ENCODE measurements at regions not wholly inside any gene's neighbourhood (a gene's known extent, or its start where the extent isn't known, plus 50 kb on each side); places are given as distances from the start of the nearest gene placed in this dataset.
"Not testable (repeated sequence)": the region's sequence is repeated elsewhere in the genome, so short reads cannot be mapped to it uniquely, and the experiment has no call there.

DNA sequence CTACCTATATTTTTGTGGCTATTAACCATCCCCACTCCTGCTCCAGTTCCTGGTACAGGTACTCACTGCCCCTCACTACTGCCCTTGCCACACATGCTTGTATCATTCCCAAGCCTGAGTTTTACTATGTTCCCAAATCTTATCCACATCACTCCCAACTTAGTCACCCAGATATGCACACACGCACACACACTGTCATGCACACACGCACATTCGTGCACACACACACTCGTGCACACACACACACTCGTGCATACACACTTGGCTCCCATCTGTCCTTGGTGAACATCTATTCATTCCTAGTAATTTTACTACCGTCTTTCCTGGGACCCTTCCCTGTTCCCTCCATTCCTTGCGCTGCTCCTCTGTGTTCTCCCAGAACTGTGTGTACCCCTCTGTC is 287.2 kb upstream of the RNF32 start:
- no peaks in the 10 kb centered on the region for H4K20me1 ChIP-seq (ENCODE audit: insufficient read depth, low read length)
- intact Hi-C loops (cut with micrococcal nuclease; ENCODE audit: unreplicated experiment) (no loop called here), in situ Hi-C loops (cut with HindIII; ENCODE audit: extremely low pct_ligation_motif_present, low pct_unique_long_range_greater_than_20kb) (no loop called here)
- H3K4me3 ChIP-seq (replicated peaks in 1 of 3; ENCODE audit: insufficient read depth in 1 of 3, low read depth in 2 of 3, low read length in 3 of 3): no peak overlapping the region
- BruUV-seq (replicated peaks): no TSS peak
- ChIA-PET POLR2A (no interaction called here), CTCF (ENCODE audit: low intra/inter-chr PET ratio, low total read pairs) (no interaction called here)
- 37% methylated on average over 7 of the region's 7 CpGs for WGBS (ENCODE audit: low lambda C conversion rate)
- H3K4me2 ChIP-seq (ENCODE audit: low read depth, low read length): no peak overlapping the region
- H2AFZ ChIP-seq (ENCODE audit: low read length): no peak overlapping the region
- no peak for FAIRE-seq
- H3K9me3 ChIP-seq (ENCODE audit: low read length): no peaks in the 10 kb centered on the region
- H3K9ac ChIP-seq (ENCODE audit: insufficient read depth, low read depth, low read length): no peak overlapping the region
- TF ChIP-seq ZNF878 (CRISPR knock-in tag; IDR thresholded peaks at IDR 0.05): no peak
- no peaks in the 10 kb centered on the region for H3K4me1 ChIP-seq (ENCODE audit: insufficient read depth, low read length)
- no peaks in the 10 kb centered on the region for H3K36me3 ChIP-seq (replicated peaks in 1 of 2; ENCODE audit: control insufficient read depth in 1 of 2, insufficient read depth in 2 of 2, low read length in 2 of 2)
- no peak overlapping the region for H3K27ac ChIP-seq (ENCODE audit: extremely low read length, insufficient read depth, low read length)
- no peak for DNase-seq (ENCODE audit: low spot score)
- H3K27me3 ChIP-seq (ENCODE audit: control insufficient read depth in 1 of 2, insufficient read depth in 2 of 2, low read length in 2 of 2): peaks cover 0 to 14% of the 10 kb centered on the region in 2 experiments; a peak in 4 of 5 replicates
- no peaks in the 10 kb centered on the region for H3K79me2 ChIP-seq (ENCODE audit: insufficient read depth, low read length)
- ATAC-seq: no peak

DNA sequence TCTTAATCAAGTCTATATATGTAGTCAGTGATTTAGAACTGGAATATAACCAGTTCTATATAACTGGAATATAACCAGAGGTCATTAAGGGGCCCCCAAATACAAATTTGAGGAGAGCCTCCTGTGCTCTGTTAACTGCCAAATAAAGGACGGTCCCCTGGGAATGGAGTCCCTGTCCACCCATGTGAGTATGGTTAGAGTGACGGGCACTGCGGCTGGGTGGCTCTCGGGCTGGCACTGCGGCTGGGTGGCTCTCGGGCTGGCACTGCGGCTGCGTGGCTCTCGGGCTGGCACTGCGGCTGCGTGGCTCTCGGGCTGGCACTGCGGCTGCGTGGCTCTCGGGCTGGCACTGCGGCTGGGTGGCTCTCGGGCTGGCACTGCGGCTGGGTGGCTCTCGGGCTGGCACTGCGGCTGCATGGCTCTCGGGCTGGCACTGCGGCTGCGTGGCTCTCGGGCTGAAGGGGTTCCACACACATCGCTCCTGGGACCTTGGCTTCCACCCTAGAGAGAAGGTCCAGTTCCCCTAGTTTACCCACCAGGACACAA is 292.8 kb upstream of the RNF32 start:
- H3K27ac ChIP-seq (ENCODE audit: extremely low read length, insufficient read depth, low read length); H3K4me3 ChIP-seq (replicated peaks in 1 of 3; ENCODE audit: insufficient read depth in 1 of 3, low read depth in 2 of 3, low read length in 3 of 3); H3K36me3 ChIP-seq (replicated peaks in 1 of 2; ENCODE audit: control insufficient read depth in 1 of 2, insufficient read depth in 2 of 2, low read length in 2 of 2); H4K20me1 ChIP-seq (ENCODE audit: insufficient read depth, low read length); H3K4me1 ChIP-seq (ENCODE audit: insufficient read depth, low read length); intact Hi-C loops (cut with micrococcal nuclease; ENCODE audit: unreplicated experiment); H3K9me3 ChIP-seq (ENCODE audit: low read length); H3K9ac ChIP-seq (ENCODE audit: insufficient read depth, low read depth, low read length); in situ Hi-C loops (cut with HindIII; ENCODE audit: extremely low pct_ligation_motif_present, low pct_unique_long_range_greater_than_20kb); CTCF ChIA-PET (ENCODE audit: low intra/inter-chr PET ratio, low total read pairs); ATAC-seq; DNase-seq (ENCODE audit: low spot score); H2AFZ ChIP-seq (ENCODE audit: low read length); H3K79me2 ChIP-seq (ENCODE audit: insufficient read depth, low read length); BruUV-seq (replicated peaks); FAIRE-seq; H3K4me2 ChIP-seq (ENCODE audit: low read depth, low read length); POLR2A ChIA-PET: not testable (repeated sequence)
- WGBS (ENCODE audit: low lambda C conversion rate): 80% methylated on average over 7 of the region's 25 CpGs
- peaks cover 3 to 16% of the 10 kb centered on the region in 2 experiments; a peak in 1 of 5 replicates for H3K27me3 ChIP-seq (ENCODE audit: control insufficient read depth in 1 of 2, insufficient read depth in 2 of 2, low read length in 2 of 2)

DNA sequence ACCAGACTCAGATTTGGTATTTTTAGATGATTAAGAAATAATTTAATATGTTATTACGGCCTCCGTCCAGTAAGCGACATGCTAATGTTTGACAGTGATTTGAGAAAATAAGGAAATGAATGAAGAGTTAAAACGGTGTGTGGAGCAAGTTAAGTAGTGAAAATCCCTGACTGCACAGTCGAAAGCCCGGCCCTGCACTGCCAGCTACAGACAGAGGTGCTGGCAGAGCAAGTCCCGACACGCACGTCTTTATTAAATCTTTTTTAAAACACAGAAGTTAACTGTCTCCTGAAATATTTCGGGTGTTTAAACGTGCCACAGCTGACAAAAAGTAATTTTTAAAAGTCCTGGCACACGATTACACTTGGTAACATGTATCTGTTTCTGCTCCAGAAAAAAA is 293.4 kb upstream of the RNF32 start:
- no peak overlapping the region for H3K9ac ChIP-seq (ENCODE audit: insufficient read depth, low read depth, low read length)
- no peak overlapping the region for H3K27ac ChIP-seq (ENCODE audit: extremely low read length, insufficient read depth, low read length)
- ATAC-seq: no peak
- H3K4me3 ChIP-seq (replicated peaks in 1 of 3; ENCODE audit: insufficient read depth in 1 of 3, low read depth in 2 of 3, low read length in 3 of 3): no peak overlapping the region
- no peak for FAIRE-seq
- H3K27me3 ChIP-seq (ENCODE audit: control insufficient read depth in 1 of 2, insufficient read depth in 2 of 2, low read length in 2 of 2): peaks cover 3 to 20% of the 10 kb centered on the region in 2 experiments; a peak in 1 of 5 replicates
- no peak for DNase-seq (ENCODE audit: low spot score)
- in situ Hi-C loops (cut with HindIII; ENCODE audit: extremely low pct_ligation_motif_present, low pct_unique_long_range_greater_than_20kb): no loop called here
- ChIA-PET POLR2A (no interaction called here), CTCF (ENCODE audit: low intra/inter-chr PET ratio, low total read pairs) (no interaction called here)
- no TSS peak for BruUV-seq (replicated peaks)
- H3K4me1 ChIP-seq (ENCODE audit: insufficient read depth, low read length): no peaks in the 10 kb centered on the region
- no peaks in the 10 kb centered on the region for H3K79me2 ChIP-seq (ENCODE audit: insufficient read depth, low read length)
- no peaks in the 10 kb centered on the region for H3K9me3 ChIP-seq (ENCODE audit: low read length)
- H4K20me1 ChIP-seq (ENCODE audit: insufficient read depth, low read length): no peaks in the 10 kb centered on the region
- H2AFZ ChIP-seq (ENCODE audit: low read length): no peak overlapping the region
- intact Hi-C loops (cut with micrococcal nuclease; ENCODE audit: unreplicated experiment): no loop called here
- no peaks in the 10 kb centered on the region for H3K36me3 ChIP-seq (replicated peaks in 1 of 2; ENCODE audit: control insufficient read depth in 1 of 2, insufficient read depth in 2 of 2, low read length in 2 of 2)
- WGBS (ENCODE audit: low lambda C conversion rate): 45% methylated on average over 12 of the region's 12 CpGs
- no peak overlapping the region for H3K4me2 ChIP-seq (ENCODE audit: low read depth, low read length)
- TF ChIP-seq CC2D1A (CRISPR knock-in tag; IDR thresholded peaks at IDR 0.05) (no peak), MTF1 (CRISPR knock-in tag; IDR thresholded peaks at IDR 0.05) (no peak), ZZZ3 (CRISPR knock-in tag; IDR thresholded peaks at IDR 0.05; ENCODE audit: borderline replicate concordance) (no peak), CENPX (CRISPR knock-in tag; IDR thresholded peaks at IDR 0.05) (no peak), JUNB (CRISPR knock-in tag; IDR thresholded peaks at IDR 0.05; ENCODE audit: borderline replicate concordance) (no peak), HNF4G (IDR thresholded peaks at IDR 0.05; ENCODE audit: borderline replicate concordance, low read depth, low read length) (no peak), HNF4G (CRISPR knock-in tag; IDR thresholded peaks at IDR 0.05; ENCODE audit: borderline replicate concordance, low read depth) (no peak)
- TF ChIP-seq, protein P1, sequence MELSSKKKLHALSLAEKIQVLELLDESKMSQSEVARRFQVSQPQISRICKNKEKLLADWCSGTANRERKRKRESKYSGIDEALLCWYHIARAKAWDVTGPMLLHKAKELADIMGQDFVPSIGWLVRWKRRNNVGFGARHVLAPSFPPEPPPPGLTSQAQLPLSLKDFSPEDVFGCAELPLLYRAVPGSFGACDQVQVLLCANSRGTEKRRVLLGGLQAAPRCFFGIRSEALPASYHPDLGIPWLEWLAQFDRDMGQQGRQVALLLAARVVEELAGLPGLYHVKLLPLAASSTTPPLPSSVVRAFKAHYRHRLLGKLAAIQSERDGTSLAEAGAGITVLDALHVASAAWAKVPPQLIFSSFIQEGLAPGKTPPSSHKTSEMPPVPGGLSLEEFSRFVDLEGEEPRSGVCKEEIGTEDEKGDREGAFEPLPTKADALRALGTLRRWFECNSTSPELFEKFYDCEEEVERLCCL (CRISPR knock-in tag; IDR thresholded peaks at IDR 0.05; ENCODE audit: borderline replicate concordance): no peak

All from HepG2 (cell line).